HG02943 (cell line): ENCODE measurements at regions not wholly inside any gene's neighbourhood (a gene's known extent, or its start where the extent isn't known, plus 50 kb on each side); places are given as distances from the start of the nearest gene placed in this dataset.

Experiments used
- ATAC-seq: cut with Tn5 transposase; IDR thresholded peaks from one replicate; pipeline ENCODE4 v1.9.1; 2021; ENCODE audit warnings: mild to moderate bottlenecking, low read depth, moderate library complexity; ENCODE audit not compliant: unreplicated experiment

DNA sequence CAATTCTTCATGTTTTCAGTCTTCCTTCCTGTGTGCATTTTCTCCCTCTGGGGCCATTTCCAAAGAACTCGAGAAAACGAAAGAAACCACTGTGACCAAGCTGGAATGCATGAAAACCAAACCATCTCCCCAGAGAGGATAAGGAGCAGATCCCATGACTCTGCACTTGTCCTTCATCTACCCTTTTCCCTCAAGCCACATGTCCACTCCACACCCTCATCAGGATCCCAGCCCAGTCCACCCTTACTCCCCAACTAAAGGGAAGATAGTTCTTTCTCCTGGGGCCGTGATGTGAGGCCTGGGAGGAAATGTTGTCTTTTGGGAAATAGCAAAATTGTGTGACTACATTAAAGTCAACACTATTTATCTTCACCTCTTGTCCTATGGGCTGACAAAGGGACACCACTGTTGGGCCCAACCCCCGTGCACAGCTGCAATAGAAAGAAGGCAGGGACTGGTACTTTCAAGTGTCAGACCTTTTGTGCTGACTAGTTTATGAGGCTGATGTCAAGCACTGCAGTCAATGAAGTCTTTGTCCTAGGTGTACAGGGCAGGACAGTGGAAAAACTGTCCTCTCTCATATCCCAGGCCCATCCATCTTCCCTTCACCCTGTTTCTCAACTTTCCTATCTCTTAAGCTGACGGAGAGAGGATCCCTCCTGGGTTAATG is 487.1 kb upstream of the NR2F2 start:
- no peak for ATAC-seq

DNA sequence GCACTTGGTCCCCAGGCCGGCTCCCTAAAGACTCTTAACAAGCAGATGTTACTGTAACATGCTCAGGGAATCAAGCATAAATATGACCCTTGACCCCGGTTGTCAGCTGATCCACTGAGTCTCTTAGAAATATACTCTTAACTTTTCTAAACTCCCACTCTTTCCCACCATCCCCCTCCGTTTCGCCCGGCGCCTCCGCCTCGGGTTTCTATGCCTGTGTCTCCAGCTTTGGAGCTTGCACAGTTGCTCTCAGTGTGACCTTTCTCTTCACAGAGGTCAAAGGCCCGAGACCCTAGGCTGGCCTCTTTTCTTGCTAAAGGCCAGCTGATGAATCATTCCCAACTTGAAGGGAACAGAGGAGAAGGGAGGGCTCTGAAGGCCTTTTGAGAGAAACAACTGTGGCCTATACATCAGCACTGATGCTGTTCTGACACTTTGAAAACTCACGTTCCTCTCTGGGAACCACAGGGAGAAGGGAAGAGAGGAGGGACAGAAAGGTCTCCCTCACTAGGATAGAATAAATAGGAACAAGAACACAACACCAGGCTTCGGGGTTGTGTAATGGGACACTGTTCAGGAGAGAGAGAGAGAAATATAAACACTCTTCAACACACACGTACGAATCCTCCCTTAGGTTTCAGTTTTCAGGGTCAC is 484.5 kb upstream of the NR2F2 start:
- ATAC-seq: no peak

DNA sequence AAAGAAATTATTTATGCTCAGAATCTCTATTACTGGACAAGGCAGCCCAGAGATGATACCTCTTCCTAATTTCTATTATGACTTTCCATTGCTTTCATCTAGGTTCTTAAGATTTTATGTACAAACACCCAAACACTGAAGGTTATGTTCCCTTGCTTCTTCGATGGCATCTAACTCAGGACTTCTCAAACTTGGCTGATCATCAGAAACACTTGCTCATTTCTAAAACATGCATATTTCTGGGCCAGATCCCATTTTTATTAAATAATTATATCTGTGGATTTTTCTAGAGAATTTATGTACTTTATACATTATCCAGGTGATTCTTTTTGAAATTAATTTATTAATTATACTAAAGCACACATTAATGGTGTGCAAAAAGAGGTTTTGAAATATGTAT is 482.4 kb upstream of the NR2F2 start:
- ATAC-seq: no peak

DNA sequence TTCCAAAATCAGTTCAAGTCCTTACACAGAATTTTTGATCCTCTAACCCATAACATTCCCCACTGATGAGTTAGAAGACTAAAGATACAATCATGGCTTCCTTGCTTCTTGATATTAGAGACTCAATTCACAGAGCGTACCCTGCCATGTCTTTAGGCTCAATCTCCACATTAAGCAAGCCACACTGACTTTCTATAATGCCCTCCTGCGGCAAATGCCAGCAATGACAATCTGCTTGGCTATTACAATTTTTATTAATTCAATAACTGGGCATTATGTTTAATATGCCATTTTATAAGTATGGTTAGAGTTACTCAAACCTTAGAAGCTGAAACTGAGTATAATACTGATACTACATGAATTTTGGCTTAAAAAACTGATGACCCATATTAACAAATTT is 479.7 kb upstream of the NR2F2 start:
- no peak for ATAC-seq

DNA sequence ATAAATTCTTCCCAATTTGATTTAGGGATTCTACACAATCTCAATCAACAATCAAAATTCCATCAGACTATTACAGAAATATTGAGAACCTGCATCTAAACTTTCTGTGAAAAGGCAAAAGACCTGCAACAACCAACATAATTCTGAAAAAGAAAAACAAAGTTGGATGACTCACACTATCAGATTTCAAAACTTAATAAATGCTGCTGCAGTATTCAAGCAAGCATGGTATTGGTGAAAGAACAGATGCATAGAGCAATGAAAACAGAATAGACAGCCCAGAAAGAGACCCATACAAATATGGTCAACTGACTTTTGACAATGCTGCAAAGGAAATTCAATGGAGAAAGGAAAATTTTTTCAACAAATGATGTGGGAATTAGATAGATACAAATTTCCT is 477.1 kb upstream of the NR2F2 start:
- ATAC-seq: no peak

DNA sequence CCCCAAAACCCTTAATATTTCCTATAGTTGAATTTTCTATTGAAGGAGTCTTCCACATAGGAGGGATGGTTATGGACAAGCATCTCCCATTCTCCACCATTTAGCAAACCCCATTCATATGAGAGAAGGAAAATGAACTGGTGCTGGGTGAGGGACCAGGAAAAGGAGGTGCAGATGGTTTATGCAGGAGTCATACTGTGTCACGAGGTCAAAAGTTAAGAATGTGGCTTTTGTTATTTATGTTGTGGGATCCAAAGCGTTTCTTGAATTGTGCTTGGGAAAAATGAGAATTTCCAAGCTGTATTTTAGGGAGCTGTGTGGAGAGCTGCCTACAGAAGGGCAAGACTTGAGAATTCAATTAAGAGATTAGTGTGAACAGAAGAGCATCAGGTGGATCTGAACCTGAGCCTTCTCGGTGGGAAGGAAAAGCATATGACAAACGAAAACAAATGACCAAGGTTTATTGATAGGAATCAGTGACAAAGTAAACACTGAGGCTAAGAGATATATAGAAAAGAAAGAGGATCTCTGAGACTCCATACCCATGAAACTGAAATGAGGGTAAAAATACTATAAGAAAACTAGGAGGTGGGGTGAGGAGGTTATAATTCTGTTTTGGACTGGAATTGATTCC is 473.3 kb upstream of the NR2F2 start:
- no peak for ATAC-seq

DNA sequence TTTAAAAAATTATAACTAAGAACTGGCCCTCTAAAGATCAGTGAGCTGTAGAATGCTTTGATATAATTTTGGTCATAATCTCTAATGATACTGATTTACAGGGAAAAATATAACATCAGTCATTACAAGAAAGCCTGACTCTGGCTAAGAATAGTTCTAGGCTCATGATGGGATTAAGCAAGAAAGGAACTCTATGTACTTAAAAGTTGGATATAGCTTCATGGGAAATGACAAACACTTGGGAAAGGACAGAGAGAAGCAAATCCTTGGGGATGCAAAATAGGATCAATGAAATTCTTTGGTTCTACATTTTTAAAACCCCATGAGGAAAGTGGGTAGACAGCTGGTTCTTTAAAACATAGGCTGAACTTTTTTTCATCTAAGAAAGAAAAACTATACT is 472.7 kb upstream of the NR2F2 start:
- no peak for ATAC-seq

DNA sequence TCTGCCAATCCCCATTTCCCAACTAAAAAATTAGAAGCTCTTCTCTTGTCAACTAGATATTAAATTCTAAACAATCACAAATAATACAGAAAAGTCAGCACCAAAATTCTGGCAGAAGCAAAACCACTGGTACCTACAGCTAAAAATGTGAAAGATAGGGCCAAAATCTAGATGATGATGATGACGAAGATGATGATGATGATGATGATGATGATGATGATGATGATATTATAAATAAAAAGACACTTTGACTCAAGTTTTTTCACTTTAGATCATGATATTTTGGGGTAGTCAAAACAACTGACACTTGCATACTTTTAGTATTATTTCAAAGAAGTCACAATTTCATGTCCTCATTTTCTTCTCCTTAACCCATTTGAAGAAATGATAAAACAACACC is 470.1 kb upstream of the NR2F2 start:
- ATAC-seq: no peak

DNA sequence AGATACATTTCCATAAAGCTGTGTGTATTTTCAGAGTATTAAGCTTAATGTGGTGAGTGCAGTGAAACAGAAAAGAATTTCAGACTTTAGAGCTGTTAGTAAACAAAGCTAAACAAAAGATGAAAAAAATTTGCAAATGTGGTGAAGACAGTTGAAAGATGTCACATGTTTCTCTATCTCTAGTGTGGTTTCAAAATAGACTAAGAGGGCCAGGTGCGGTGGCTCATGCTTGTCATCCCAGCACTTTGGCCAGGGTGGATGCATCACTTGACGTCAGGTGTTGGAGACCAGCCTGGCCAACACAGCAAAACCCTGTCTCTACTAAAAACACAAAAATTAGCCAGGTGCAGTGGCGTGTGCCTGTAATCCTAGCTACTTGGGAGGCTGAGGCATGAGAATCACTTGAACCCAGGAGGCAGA is 466.0 kb upstream of the NR2F2 start:
- no peak for ATAC-seq

DNA sequence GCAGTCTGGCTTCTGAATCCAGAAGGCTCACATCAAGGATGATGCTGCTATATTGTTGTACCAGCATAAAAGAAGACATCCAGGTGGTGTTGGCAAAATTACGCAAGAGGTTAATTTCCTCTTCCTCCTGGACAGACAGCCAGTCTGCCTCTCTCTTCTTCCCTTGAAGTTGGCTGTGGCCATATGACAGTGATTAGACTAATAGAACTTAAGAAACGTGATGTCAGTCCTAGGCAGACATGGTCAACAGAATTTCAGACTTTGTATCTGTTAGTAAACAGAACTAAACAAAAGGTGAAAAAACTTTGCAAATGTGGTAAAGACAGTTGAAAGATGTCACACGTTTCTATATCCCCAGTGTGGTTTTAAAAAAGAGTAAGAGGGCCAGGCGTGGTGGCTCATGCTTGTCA is 465.2 kb upstream of the NR2F2 start:
- ATAC-seq: no peak

DNA sequence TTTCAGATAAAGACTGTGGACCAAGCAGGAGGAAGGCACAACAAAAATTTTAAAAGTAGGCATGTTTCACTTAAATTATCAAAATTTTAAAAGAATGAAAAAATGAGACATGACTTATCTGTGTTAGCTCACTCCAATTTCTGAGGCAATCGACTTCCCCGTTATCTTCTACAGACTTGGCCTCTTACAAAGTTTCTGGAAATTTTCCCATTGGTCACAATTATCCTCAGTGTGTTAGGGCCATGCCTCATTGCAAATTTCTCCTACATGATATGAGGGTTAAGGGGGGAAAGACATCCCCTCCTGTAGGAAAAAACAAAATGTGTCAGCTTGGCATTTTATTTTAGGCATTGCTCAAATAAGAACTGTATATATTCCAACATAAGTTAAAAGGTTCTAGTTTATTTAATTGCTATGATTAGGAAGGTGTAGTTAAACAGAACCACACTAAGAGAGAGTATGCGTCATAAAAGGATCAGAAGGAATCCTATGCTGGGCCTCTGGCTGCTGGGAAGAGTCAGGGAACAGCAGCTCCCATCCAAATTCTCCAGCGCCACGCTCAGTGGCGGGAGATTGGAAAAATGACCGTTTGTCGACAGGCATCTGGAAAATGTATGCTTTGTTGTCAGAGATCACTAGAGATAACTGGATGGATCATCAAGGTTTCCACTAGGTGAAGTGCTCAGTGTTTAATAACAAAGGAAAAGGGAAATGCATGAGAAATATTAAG is 463.6 kb upstream of the NR2F2 start:
- ATAC-seq: no peak

DNA sequence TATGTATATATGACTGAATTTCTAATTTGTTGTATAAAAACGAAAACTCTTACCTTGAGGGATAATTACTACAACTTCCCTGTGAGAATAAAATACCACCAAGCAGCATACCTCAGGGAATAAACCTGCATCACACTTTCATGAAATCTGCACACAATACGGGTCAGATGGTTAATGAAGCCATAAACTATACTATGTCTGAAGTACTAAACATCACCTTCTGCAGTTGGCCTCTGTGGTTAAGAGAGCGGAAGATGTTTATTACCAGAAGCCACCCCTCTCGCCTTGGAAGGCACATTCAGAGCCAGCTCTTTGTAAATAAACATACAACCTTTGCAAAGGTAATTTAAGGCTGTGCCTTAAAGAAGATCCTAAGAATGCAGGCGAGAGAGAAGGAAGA is 462.1 kb upstream of the NR2F2 start:
- no peak for ATAC-seq

DNA sequence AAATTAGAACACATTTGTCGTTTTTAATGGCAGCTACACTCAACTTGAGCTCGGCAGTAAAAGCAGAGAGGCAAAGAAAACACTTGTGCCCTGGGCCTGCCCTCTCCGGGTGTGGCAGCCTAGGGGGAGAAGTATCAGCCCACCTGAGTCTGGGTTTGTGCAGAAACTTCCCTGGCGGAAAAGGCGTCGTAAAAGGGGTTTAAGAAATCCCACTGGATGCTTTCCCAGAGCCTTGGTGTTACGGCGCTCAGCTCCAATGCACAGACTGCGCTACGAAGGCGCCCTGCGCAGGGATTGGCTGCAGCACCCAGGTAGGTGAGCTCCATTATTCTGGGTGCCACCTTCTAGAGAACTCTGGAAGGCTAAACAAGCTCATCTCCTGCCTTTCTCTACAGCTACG is 461.5 kb upstream of the NR2F2 start:
- ATAC-seq: no peak

DNA sequence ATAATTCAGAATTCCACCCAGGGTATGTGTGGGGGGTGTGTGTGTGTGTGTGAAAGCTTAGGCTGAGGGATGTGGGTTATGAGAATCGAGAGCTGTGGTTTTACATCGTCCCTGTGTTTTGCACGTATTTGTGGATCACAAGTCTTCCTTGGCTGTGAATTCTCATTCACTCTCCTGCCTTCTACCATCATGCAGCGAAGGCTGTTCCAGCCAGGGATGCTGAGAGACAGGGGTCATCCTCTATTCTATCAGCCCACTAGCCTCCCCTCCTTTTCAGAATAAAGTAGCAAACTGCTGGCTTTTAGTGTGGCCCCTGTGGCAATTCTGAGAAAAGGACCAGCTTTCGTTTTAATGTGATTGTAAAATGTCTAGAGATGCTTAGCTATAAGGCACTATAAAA is 460.6 kb upstream of the NR2F2 start:
- no peak for ATAC-seq

DNA sequence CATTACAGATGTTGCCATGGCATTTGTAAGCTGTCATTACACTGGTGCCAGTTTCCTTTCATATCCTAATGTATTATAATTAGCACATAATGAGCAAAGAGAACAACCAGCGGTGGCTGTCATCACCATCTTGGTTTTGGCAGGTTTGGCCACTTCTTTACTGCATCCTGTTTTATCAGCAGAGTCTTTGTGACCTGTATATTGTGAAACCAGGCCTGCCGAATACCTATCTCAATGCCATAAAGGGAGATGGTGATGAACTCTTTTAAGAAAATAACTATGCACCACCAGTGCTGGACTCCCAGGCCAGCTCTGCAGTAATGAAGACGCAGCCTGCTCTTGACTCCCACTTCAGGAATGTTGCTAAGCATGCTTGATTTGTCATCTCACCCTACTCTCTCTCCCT is 458.1 kb upstream of the NR2F2 start:
- no peak for ATAC-seq

DNA sequence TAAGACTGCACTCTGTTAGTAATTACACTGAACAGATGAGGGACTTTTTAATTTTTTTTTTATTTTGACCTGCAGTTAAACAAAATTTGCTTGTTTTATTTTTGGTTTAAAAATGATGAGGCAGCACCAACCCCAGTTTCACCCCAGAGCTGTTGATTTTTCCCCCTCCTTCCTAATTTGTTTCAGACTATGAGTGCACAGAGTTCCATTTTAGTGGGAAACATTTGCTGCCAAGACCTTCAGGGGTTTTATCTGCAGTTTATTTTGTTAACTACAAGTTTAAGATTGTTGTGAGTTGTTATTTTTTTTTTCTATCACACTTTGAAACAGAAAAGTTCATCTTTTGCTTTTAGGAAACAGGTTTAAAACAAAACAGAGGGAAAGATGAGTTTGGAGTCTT is 455.9 kb upstream of the NR2F2 start:
- no peak for ATAC-seq

DNA sequence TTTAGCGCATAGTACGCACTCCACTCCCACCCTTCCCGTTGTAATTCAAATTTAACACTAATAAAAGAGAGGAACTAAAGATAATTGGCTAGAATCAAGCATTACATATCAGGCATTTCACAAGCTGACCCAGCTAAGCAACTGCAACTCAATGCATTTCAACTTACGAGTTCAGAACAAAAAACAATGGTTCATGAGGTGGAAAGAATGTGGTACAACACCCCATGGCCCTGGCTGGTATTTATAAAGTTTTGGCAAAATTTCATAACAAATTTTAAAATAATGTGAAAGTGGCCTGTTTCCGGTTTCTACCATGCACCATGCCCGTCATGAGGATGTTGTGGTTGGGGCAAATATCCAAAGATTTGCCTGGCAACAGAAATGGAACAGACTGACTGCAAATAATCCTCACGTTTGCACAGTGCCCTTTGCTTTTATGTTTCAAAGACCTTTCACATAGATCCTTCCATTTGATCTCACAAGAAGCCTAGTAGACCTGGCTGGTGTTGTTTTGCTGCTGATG is 455.3 kb upstream of the NR2F2 start:
- ATAC-seq: no peak

DNA sequence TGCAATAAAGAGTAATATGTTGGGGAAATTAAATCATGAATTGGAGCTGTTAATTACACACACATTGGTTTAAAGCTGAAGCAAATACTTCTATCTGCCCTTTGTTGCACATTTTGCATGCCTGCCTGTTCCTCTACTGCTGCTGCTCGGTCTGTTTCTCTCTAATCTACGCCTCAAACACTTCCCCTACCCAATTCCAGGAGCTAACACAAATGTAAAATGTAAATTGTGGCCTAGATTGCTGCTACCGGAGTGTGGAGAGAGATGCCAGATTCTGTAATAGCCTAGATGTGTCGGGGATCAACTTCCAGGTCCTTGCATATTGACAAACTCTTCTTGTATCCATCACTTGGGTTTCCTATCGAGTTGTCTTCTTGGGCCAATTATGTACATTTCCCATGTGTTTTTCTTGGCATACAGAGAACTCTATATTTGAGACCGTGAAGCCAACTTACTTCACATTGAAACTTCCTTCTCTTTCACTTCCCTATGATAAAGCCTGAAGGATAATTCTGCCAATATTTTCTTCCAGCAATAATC is 450.4 kb upstream of the NR2F2 start:
- ATAC-seq: no peak

DNA sequence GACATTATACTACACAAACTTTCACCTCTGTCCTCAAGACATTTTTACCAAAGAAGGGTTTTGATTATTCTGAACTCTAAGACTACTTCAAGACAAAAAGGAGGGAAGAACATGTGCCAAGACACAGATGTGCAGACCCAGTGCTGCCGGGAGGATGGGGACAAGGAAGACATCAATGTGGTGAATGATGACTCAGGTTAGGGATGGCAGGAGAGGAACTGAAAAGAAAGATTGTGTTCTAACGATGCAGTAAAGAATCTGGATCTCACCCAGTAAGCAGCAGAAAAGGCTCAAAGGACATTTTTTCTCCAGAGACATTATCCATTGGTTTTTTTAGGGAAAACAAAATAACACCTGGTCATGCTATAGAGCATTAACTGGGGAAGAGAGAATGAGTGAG is 449.9 kb upstream of the NR2F2 start:
- ATAC-seq: no peak

DNA sequence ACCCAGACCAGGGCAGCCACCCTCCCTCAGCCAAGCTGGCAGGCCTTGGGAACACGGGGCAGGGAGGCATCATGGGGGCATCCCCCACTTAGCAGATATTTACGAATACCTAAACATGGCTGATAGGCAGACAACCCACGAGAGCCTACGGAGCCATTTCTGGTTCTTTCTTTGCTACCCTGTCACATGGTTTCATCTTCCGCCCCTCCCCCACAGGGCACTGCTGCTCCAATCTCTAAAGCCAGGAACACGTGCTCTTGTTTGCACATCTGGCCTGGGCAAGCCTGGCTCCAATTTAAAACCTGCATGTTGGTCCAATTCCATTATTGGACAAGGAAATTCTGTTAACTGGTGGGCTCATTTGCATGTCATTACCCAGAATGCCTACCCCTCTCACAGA is 447.4 kb upstream of the NR2F2 start:
- ATAC-seq: no peak

DNA sequence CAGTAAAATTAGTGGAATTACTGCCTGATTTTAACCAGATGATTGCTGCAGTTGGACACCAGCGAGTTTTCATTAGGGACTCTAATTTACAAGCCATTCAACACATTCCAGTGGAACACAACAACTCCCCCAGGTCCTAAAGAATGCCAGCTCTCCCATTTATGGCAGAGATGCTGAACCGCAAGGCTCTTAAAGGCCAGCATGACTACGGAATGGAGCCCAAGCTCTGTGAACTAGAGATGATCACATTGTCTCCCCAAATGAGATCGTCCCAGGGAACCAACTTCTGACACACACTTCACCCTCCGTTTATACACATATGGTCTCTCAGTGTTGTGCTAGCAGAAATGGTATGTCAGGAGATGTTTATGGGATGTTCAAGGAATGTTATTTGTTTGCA is 446.2 kb upstream of the NR2F2 start:
- ATAC-seq: no peak
